ENCODE measurements at regions not wholly inside any gene's neighbourhood (a gene's known extent, or its start where the extent isn't known, plus 50 kb on each side); places are given as distances from the start of the nearest gene placed in this dataset.

GRCh38 chr1:200253774-200254495 is 155.9 kb downstream of the ZNF281 start:
- no peaks in the 10 kb centered on the region for H3K27me3 ChIP-seq (ENCODE audit: insufficient read depth, low read depth, severe bottlenecking)

DNA sequence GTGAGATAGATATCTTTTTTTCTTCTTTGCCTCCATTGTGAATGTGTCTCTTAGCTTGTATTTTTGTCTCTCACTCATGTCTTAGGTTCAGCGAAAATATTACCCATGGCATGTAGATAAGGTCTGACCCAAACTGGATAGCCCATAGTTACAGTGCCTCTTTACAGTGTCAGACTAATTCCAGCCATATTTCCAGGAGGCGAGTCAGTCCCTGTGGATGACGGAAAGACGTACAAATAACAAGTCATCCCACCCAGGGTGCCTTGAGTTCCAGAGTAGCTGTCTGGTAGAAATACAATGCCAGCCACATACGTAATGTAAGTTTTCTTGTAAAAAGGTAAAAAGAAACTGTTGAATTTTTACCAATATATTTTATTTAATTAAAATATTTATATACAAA is 157.3 kb downstream of the ZNF281 start:
- H3K27ac ChIP-seq: no peak overlapping the region
- H3K36me3 ChIP-seq: no peaks in the 10 kb centered on the region
- no peak overlapping the region for H3K4me3 ChIP-seq (ENCODE audit: low read depth, low read length)
- no peak for DNase-seq
- no peaks in the 10 kb centered on the region for H3K9me3 ChIP-seq (ENCODE audit: severe bottlenecking)
- TF ChIP-seq CTCF (IDR thresholded peaks at IDR 0.05; ENCODE audit: low read depth, low read length): no peak
- no peaks in the 10 kb centered on the region for H3K27me3 ChIP-seq (ENCODE audit: insufficient read depth, low read depth, severe bottlenecking)

More at GRCh38 chr1:200253774-200254495, 155.9 kb downstream of the ZNF281 start:
- Histone ChIP-seq H3K36me3 (no peaks in the 10 kb centered on the region), H3K4me3 (ENCODE audit: low read depth, low read length) (no peak overlapping the region), H3K9me3 (ENCODE audit: severe bottlenecking) (no peaks in the 10 kb centered on the region), H3K27ac (no peak overlapping the region)
- no peak for TF ChIP-seq CTCF (IDR thresholded peaks at IDR 0.05; ENCODE audit: low read depth, low read length)
- no peak for DNase-seq

DNA sequence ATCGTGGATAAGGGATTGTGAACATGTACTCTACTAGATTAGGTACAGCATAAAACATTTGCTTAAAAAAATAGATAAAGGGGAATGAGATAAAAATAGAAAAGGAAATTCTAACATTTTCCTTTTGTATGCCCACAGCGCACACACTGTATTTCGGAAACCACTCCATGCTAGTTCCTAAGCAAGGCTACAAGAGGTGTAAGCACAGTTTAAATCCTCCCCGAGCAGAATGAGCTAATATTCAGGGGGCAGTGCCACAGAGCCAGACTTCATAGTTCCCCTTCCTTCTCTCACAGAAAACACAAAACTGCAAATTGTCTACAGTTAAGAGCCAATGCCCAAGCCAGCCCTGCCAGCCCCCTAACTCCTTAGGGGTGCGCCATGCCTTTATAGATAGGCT is 159.4 kb downstream of the ZNF281 start:
- TF ChIP-seq CTCF (IDR thresholded peaks at IDR 0.05; ENCODE audit: low read depth, low read length): no peak
- Histone ChIP-seq H3K27ac (no peak overlapping the region), H3K27me3 (ENCODE audit: insufficient read depth, low read depth, severe bottlenecking) (no peaks in the 10 kb centered on the region), H3K4me3 (ENCODE audit: low read depth, low read length) (no peak overlapping the region), H3K36me3 (no peaks in the 10 kb centered on the region), H3K9me3 (ENCODE audit: severe bottlenecking) (no peaks in the 10 kb centered on the region)
- DNase-seq: no peak

DNA sequence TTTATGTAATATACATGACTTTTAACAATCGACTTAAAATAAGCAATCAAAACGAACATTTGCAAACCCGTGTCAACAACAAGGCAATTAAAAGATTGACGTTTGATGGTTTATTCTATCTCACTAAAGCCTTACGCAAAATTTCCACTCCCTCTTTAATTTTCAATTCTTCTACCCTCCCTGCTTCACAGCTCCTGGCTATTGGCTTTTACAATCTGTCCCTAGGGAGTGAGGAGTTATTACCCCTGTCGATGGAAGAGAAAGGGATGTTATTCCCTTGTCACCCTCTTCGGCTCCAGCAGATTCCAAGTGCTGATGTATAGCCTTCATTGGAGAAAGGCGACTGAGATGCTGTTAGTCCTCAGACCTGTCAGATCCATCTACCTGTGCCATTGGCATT is 161.3 kb downstream of the ZNF281 start:
- H3K27me3 ChIP-seq (ENCODE audit: insufficient read depth, low read depth, severe bottlenecking): no peaks in the 10 kb centered on the region
- no peak for DNase-seq

DNA sequence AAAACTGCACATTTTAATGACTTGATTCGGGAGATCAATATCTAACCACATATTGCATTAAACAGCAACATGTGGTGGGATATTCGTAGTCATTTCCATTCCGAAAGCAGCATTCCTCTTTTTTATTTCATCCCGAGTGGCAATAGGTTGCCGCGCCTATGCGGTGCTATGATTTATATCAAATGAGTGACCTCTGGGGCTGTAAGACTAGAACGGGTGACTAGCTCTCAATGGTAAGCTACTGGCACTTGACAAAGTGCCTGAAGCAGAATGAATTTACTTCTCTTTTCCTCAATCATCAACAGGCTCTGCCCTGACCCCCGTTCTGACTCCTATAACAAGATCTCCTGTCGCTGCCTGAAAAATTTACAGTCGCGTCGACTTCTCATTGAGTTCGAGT is 162.3 kb downstream of the ZNF281 start:
- Histone ChIP-seq H3K36me3 (no peaks in the 10 kb centered on the region), H3K27ac (no peak overlapping the region), H3K9me3 (ENCODE audit: severe bottlenecking) (no peaks in the 10 kb centered on the region), H3K4me3 (ENCODE audit: low read depth, low read length) (no peak overlapping the region), H3K27me3 (ENCODE audit: insufficient read depth, low read depth, severe bottlenecking) (no peaks in the 10 kb centered on the region)
- no peak for TF ChIP-seq CTCF (IDR thresholded peaks at IDR 0.05; ENCODE audit: low read depth, low read length)
- no peak for DNase-seq

More for the DNA sequence above, 161.3 kb downstream of the ZNF281 start:
- H3K9me3 ChIP-seq (ENCODE audit: severe bottlenecking): no peaks in the 10 kb centered on the region
- no peak overlapping the region for H3K27ac ChIP-seq
- H3K4me3 ChIP-seq (ENCODE audit: low read depth, low read length): no peak overlapping the region
- no peaks in the 10 kb centered on the region for H3K36me3 ChIP-seq
- no peak for TF ChIP-seq CTCF (IDR thresholded peaks at IDR 0.05; ENCODE audit: low read depth, low read length)

DNA sequence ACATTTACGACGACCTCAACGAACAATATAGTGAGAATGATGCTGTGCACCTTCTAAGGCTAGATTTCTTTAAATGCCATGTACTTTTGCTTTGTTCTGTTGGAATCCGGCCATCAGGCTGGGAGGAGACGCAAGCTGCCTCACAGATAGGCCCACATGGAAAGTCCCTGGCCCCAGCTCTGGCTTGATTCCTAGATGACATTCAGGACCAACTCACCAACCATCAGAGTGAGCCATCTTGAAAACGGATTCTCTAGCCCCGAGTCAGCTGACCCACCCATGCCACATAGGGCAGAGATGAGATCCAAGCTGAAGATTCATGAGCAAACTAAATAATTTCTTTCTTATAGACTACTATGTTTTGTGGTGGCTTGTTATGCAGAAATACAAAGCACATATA is 164.4 kb downstream of the ZNF281 start:
- no peak overlapping the region for H3K4me3 ChIP-seq (ENCODE audit: low read depth, low read length)
- DNase-seq: no peak
- H3K27ac ChIP-seq: no peak overlapping the region
- H3K27me3 ChIP-seq (ENCODE audit: insufficient read depth, low read depth, severe bottlenecking): no peaks in the 10 kb centered on the region
- H3K9me3 ChIP-seq (ENCODE audit: severe bottlenecking): no peaks in the 10 kb centered on the region
- no peaks in the 10 kb centered on the region for H3K36me3 ChIP-seq
- TF ChIP-seq CTCF (IDR thresholded peaks at IDR 0.05; ENCODE audit: low read depth, low read length): no peak
